HepG2 (cell line): ENCODE measurements at regions not wholly inside any gene's neighbourhood (a gene's known extent, or its start where the extent isn't known, plus 50 kb on each side); places are given as distances from the start of the nearest gene placed in this dataset.

Experiments used
- SMC3 ChIP-seq: IDR thresholded peaks from 2 replicates; pipeline ENCODE4 v1.6.1; 2011; ENCODE audit warnings: low read length, improper control_type of control experiment
- ZNF354B ChIP-seq: sonication (generic); formaldehyde crosslinking; IDR thresholded peaks from 2 replicates; pipeline ENCODE4 v1.8.0; 2022; ENCODE audit warnings: mild to moderate bottlenecking, missing genetic modification reagents

DNA sequence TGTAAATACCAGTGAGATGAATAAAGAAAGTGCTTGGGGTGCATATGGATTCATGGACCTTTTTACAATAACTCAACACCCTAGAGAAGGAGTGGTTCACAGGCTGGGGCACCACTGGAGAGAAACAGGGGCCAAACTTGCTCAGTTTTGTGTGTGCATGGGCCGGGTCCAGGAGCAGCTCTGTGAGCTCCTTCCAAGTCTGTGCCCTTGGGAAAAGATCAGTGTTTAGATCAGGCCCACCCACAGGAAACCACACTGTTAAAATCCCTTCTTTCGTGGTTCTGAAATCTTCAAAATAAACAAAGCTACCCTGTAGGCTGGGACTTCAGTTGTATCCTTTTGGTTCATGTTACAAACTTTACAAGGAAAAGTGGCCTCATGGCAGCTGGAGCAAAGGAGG lies 156.1 kb upstream of the TMEM260 start:
- TF ChIP-seq SMC3 (no peak), ZNF354B (CRISPR knock-in tag) (no peak)
